ENCODE measurements at regions not wholly inside any gene's neighbourhood (a gene's known extent, or its start where the extent isn't known, plus 50 kb on each side); places are given as distances from the start of the nearest gene placed in this dataset.

DNA sequence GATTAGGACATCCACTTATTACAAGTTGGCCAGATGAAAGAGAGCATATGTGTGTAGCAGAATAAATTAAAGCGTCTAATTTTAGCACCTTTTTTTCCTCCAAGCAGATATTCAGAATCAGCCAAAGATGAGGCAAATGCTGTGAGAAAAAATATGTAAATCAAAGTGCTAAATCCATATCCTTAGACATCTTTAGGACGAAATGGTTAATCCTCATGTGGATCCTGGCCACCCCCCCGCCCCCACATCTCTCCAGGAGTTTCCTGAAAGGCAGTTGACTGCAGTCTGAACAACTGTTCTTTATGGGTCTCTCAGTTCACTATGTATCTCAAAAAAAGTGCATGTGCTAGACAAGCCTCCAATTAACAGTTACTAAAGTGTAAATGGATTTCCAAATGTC, 1768.1 kb upstream of the SEL1L start:
- intact Hi-C loops (cut with DNase I): no loop called here
- Histone ChIP-seq H3K4me3 (no peak overlapping the region), H3K36me3 (no peaks in the 10 kb centered on the region), H3K4me1 (no peaks in the 10 kb centered on the region), H3K27me3 (no peaks in the 10 kb centered on the region), H3K27ac (no peak overlapping the region), H3K9me3 (no peaks in the 10 kb centered on the region)
- TF ChIP-seq, protein P1, sequence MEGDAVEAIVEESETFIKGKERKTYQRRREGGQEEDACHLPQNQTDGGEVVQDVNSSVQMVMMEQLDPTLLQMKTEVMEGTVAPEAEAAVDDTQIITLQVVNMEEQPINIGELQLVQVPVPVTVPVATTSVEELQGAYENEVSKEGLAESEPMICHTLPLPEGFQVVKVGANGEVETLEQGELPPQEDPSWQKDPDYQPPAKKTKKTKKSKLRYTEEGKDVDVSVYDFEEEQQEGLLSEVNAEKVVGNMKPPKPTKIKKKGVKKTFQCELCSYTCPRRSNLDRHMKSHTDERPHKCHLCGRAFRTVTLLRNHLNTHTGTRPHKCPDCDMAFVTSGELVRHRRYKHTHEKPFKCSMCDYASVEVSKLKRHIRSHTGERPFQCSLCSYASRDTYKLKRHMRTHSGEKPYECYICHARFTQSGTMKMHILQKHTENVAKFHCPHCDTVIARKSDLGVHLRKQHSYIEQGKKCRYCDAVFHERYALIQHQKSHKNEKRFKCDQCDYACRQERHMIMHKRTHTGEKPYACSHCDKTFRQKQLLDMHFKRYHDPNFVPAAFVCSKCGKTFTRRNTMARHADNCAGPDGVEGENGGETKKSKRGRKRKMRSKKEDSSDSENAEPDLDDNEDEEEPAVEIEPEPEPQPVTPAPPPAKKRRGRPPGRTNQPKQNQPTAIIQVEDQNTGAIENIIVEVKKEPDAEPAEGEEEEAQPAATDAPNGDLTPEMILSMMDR (IDR thresholded peaks at IDR 0.05): no peak
- ATAC-seq (no peak), DNase-seq (no peak)

DNA sequence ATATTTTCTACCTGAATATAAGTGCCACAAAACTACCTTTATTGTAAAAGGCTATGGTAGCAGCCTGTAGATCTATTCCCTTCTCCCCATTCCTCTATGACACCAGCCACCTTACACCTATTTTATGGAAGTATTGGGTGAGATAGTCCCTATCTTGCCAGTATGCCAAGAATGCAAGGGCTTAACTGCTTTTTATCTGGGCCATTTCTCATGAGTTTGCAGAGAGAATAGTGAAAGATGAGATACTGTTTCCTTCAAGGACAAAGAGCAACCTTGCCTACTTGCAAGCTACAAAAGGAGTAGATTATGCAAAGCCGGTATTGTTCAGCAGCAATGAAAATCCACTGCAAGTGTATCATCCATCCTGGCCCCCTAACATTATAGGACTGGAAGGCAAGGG, 1775.6 kb upstream of the SEL1L start:
- H3K9me3 ChIP-seq: no peaks in the 10 kb centered on the region
- DNase-seq: no peak
- H3K27me3 ChIP-seq: no peaks in the 10 kb centered on the region
- no peak overlapping the region for H3K4me3 ChIP-seq
- intact Hi-C loops (cut with DNase I): no loop called here
- H3K4me1 ChIP-seq: no peaks in the 10 kb centered on the region
- ATAC-seq: no peak
- H3K27ac ChIP-seq: no peak overlapping the region
- TF ChIP-seq, protein P1 (IDR thresholded peaks at IDR 0.05): no peak
- H3K36me3 ChIP-seq: no peaks in the 10 kb centered on the region

DNA sequence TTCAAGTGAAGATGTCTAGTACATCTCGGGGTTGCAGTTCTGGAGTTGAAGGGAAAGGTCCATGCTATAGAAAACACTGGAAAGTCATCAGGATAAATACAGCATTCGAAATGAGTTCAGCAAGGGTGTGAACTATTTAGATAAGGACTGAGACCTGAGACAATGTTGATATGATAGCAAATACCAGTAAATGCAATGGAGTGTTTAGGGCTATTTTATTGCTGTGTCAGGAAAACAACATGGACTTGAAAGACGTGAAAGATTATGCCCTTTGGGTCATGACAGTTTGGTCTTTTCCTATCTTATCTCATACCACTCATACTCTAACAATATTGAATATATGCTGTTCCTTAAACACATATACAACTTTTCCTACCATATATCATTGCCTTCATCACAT, 1776.2 kb upstream of the SEL1L start:
- DNase-seq (no peak), ATAC-seq (no peak)
- TF ChIP-seq, protein P1 (IDR thresholded peaks at IDR 0.05): no peak
- Histone ChIP-seq H3K4me1 (no peaks in the 10 kb centered on the region), H3K27me3 (no peaks in the 10 kb centered on the region), H3K36me3 (no peaks in the 10 kb centered on the region), H3K9me3 (no peaks in the 10 kb centered on the region), H3K27ac (no peak overlapping the region), H3K4me3 (no peak overlapping the region)
- intact Hi-C loops (cut with DNase I): no loop called here

DNA sequence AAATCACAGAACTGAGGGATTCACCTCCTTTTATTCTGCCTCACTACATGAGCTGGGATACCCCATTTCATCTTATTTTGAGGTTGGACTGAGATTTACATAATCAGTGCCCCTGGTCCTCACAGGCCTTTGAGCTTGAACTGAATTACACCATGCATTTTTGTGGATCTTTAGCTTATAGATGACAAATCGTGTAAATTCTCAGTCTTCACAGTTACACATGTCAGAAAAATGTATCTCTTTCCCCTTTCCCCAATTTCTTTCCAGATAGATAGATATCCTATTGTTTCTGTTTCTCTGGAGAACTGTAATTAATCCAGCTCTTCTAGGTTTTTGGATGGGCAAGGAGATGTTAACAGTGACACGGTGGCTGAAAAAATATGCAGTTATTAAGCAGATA, 1778.9 kb upstream of the SEL1L start:
- no peaks in the 10 kb centered on the region for H3K4me1 ChIP-seq
- no peak overlapping the region for H3K4me3 ChIP-seq
- TF ChIP-seq, protein P1 (IDR thresholded peaks at IDR 0.05): no peak
- H3K27ac ChIP-seq: no peak overlapping the region
- H3K9me3 ChIP-seq: no peaks in the 10 kb centered on the region
- no peaks in the 10 kb centered on the region for H3K36me3 ChIP-seq
- DNase-seq: no peak
- H3K27me3 ChIP-seq: no peaks in the 10 kb centered on the region
- no peak for ATAC-seq
- intact Hi-C loops (cut with DNase I): no loop called here

DNA sequence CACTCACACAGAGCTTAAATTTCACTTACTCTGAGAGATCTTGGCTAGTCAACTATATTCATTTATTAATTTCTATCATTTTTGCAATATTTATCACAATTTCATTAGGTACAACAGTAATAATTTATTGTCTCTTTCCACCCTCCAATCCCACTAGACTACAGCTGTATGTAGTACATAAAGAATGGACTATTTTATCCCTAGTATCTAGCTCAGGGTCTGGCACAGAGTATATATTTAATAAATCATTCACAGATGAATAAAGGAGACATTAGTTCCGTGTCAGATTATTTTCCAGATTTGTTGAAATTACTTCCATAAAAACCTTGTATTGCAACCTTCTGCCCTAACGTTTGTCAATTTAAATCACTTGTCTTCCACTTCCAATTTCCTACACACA, 1781.1 kb upstream of the SEL1L start:
- H3K27me3 ChIP-seq: no peaks in the 10 kb centered on the region
- H3K27ac ChIP-seq: no peak overlapping the region
- no peak overlapping the region for H3K4me3 ChIP-seq
- H3K4me1 ChIP-seq: no peaks in the 10 kb centered on the region
- H3K9me3 ChIP-seq: no peaks in the 10 kb centered on the region
- H3K36me3 ChIP-seq: no peaks in the 10 kb centered on the region
- ATAC-seq (no peak), DNase-seq (no peak)
- TF ChIP-seq, protein P1 (IDR thresholded peaks at IDR 0.05): no peak
- intact Hi-C loops (cut with DNase I): no loop called here

DNA sequence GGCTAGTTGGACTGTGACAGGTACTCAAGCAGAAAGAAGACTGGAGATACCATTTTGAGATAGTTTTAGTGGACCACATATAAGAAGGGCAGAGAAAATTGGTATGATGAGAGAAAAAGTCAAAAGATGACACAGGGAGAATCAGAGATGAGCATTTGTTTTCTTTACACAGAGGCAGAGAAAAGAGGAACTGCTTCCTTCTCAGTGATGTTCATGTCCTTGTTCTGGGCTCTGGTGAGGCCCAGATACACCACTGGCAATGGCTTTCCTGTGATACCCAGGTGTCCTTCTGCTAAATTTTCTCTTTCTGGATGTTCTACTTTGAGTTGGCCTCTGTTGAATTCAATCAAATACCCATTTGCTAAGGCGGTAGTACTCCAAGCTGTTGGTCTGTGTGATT, 1782.7 kb upstream of the SEL1L start:
- H3K4me3 ChIP-seq: no peak overlapping the region
- H3K36me3 ChIP-seq: no peaks in the 10 kb centered on the region
- no peaks in the 10 kb centered on the region for H3K4me1 ChIP-seq
- no peaks in the 10 kb centered on the region for H3K27me3 ChIP-seq
- H3K27ac ChIP-seq: no peak overlapping the region
- no peak for ATAC-seq
- TF ChIP-seq, protein P1 (IDR thresholded peaks at IDR 0.05): no peak
- H3K9me3 ChIP-seq: no peaks in the 10 kb centered on the region
- intact Hi-C loops (cut with DNase I): no loop called here
- DNase-seq: no peak
